DOHH2 (cell line): ENCODE measurements at regions not wholly inside any gene's neighbourhood (a gene's known extent, or its start where the extent isn't known, plus 50 kb on each side); places are given as distances from the start of the nearest gene placed in this dataset.

Experiments
- H3F3A ChIP-seq: fragments of 200-600 bp; sonication (generic), shearing (Covaris generic); 2 replicates; pipeline ENCODE4 v1.6.0; 2016; ENCODE audit warnings: antibody characterized with exemption, mild to moderate bottlenecking; ENCODE audit not compliant: control insufficient read depth, insufficient read depth
- H3K27ac ChIP-seq: fragments of 200-600 bp; sonication (generic); 2 replicates; pipeline ENCODE4 v1.5.1; 2014; ENCODE audit warnings: low read depth, mild to moderate bottlenecking, low read length, moderate library complexity
- H3K27me3 ChIP-seq: fragments of 200-600 bp; sonication (generic); 2 replicates; pipeline ENCODE4 v1.6.1; 2014; ENCODE audit warnings: mild to moderate bottlenecking, low read length, mixed read lengths; ENCODE audit not compliant: control insufficient read depth
- H3K36me3 ChIP-seq: fragments of 200-600 bp; sonication (generic); 2 replicates; pipeline ENCODE4 v1.6.1; 2014; ENCODE audit warnings: mild to moderate bottlenecking, low read length, moderate library complexity, mixed read lengths; ENCODE audit not compliant: control insufficient read depth
- H3K4me1 ChIP-seq: fragments of 200-600 bp; sonication (generic); 2 replicates; pipeline ENCODE4 v1.6.1; 2014; ENCODE audit warnings: mild to moderate bottlenecking, low read length, mixed read lengths; ENCODE audit not compliant: control insufficient read depth
- H3K4me2 ChIP-seq: fragments of 200-600 bp; sonication (generic); 2 replicates; pipeline ENCODE4 v1.6.0; 2014; ENCODE audit warnings: mild to moderate bottlenecking, low read length, moderate library complexity
- H3K4me3 ChIP-seq: fragments of 200-600 bp; sonication (generic); 2 replicates; pipeline ENCODE4 v1.5.1; 2014; ENCODE audit warnings: mild to moderate bottlenecking, low read length, mixed read lengths
- H3K79me2 ChIP-seq: fragments of 200-600 bp; sonication (generic); 2 replicates; pipeline ENCODE4 v1.6.1; 2014; ENCODE audit warnings: mild to moderate bottlenecking, low read length, mixed read lengths; ENCODE audit not compliant: control insufficient read depth
- H3K9me2 ChIP-seq: fragments of 200-600 bp; sonication (generic); replicated peaks from 2 replicates; pipeline ENCODE4 v1.6.1; 2014; ENCODE audit warnings: mild to moderate bottlenecking, low read length, mixed read lengths; ENCODE audit not compliant: control insufficient read depth
- H3K9me3 ChIP-seq: fragments of 200-600 bp; sonication (generic); 2 replicates; pipeline ENCODE4 v1.6.1; 2014; ENCODE audit warnings: antibody characterized with exemption, low read length, mixed read lengths; ENCODE audit not compliant: control insufficient read depth, insufficient read depth
- H4K20me1 ChIP-seq: fragments of 200-600 bp; sonication (generic); 2 replicates; pipeline ENCODE4 v1.6.0; 2014; ENCODE audit warnings: low read depth, mild to moderate bottlenecking, antibody characterized with exemption, low read length, moderate library complexity; ENCODE audit not compliant: control insufficient read depth, insufficient read depth
- EZH2phosphoT487 ChIP-seq: fragments of 200-600 bp; sonication (generic); IDR thresholded peaks from 2 replicates; pipeline ENCODE4 v1.6.1; 2017; ENCODE audit warnings: borderline replicate concordance, mild to moderate bottlenecking, antibody characterized with exemption, low read length, moderate library complexity, mixed read lengths
- TF ChIP-seq, protein P1 (sequence below): fragments of 200-600 bp; sonication (generic); IDR thresholded peaks from one replicate; pipeline ENCODE4 v1.5.1; 2014; ENCODE audit warnings: antibody characterized with exemption, mild to moderate bottlenecking, low read depth, low read length; ENCODE audit not compliant: poor library complexity, severe bottlenecking

DNA sequence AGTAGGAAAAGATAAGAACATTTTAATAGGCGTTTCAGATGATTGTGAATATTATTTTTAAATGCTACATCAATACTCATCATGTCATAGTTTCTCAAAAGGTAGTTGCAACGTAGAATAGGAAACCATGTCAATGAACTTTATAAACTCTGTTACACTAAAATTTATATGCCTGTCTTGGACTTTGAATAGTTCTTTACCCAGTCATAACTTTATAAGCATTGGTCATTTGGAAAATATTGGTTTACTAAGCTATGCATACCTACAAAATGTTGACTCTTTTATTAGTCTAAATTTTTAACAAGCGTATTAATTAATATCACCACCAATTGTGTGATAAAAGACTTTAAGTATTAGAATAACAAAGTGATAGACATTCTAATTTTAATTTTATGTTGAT is 293.5 kb downstream of the CGGBP1 start:
- Histone ChIP-seq H3K9me3 (no peaks in the 10 kb centered on the region), H3K36me3 (no peaks in the 10 kb centered on the region), H3K79me2 (no peaks in the 10 kb centered on the region), H4K20me1 (no peaks in the 10 kb centered on the region), H3K9me2 (no peaks in the 10 kb centered on the region), H3K27ac (no peak overlapping the region), H3K4me1 (no peaks in the 10 kb centered on the region), H3K4me2 (no peak overlapping the region), H3K4me3 (no peak overlapping the region), H3F3A (no peaks in the 10 kb centered on the region), H3K27me3 (no peaks in the 10 kb centered on the region)
- TF ChIP-seq, protein P1, sequence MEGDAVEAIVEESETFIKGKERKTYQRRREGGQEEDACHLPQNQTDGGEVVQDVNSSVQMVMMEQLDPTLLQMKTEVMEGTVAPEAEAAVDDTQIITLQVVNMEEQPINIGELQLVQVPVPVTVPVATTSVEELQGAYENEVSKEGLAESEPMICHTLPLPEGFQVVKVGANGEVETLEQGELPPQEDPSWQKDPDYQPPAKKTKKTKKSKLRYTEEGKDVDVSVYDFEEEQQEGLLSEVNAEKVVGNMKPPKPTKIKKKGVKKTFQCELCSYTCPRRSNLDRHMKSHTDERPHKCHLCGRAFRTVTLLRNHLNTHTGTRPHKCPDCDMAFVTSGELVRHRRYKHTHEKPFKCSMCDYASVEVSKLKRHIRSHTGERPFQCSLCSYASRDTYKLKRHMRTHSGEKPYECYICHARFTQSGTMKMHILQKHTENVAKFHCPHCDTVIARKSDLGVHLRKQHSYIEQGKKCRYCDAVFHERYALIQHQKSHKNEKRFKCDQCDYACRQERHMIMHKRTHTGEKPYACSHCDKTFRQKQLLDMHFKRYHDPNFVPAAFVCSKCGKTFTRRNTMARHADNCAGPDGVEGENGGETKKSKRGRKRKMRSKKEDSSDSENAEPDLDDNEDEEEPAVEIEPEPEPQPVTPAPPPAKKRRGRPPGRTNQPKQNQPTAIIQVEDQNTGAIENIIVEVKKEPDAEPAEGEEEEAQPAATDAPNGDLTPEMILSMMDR = no peak
- no peak for TF ChIP-seq EZH2phosphoT487

DNA sequence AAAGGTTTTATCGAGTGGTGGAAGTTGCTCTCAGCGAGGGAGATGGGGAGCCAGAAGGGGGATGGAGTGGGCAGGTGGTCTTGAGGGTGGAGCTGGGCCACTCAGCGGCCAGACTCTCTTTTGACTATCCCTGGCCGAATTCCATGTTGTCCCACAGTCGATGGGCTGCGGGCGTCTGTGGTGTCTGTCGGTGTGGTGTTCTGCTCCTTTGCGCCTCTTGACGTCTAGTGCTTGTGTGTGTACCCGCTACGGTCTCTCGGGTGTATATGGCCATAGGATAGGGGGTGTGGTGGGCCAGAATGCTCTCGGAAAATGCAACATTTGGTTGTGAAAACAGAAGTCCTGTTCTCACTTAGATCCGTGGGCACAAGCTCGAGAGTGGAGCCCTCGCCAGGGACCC is 297.0 kb downstream of the CGGBP1 start:
- Histone ChIP-seq H3K27me3 (no peaks in the 10 kb centered on the region), H4K20me1 (no peaks in the 10 kb centered on the region), H3K9me2 (no peaks in the 10 kb centered on the region), H3K79me2 (no peaks in the 10 kb centered on the region), H3K4me2 (no peak overlapping the region), H3F3A (no peaks in the 10 kb centered on the region), H3K27ac (no peak overlapping the region), H3K4me3 (no peak overlapping the region), H3K36me3 (no peaks in the 10 kb centered on the region), H3K9me3 (no peaks in the 10 kb centered on the region), H3K4me1 (no peaks in the 10 kb centered on the region)
- no peak for TF ChIP-seq EZH2phosphoT487
- TF ChIP-seq, protein P1 = no peak

DNA sequence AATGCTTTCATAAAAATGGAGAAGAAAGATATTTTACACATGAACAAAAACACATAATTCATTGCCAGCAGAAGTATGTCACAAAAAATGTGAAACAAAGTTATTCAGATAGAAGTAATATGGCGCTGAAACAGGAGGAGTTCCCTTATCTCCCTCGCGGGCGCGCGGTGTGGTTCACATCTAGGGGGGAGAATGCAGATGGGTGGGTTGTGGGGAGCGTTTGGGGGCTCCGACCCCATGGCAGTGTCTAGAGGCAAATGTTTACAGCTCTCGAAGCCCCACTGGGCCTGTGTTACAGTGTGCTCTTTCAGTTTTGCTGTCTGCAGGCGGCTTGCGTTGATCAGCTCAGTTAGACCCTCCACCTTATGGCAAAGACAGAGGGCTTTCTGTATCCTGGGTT is 297.5 kb downstream of the CGGBP1 start:
- no peaks in the 10 kb centered on the region for H3F3A ChIP-seq
- H3K79me2 ChIP-seq = no peaks in the 10 kb centered on the region
- H3K4me2 ChIP-seq = no peak overlapping the region
- H3K9me3 ChIP-seq = no peaks in the 10 kb centered on the region
- H3K9me2 ChIP-seq = no peaks in the 10 kb centered on the region
- no peaks in the 10 kb centered on the region for H4K20me1 ChIP-seq
- H3K4me3 ChIP-seq = no peak overlapping the region
- no peak for TF ChIP-seq EZH2phosphoT487
- TF ChIP-seq, protein P1 = no peak
- no peaks in the 10 kb centered on the region for H3K27me3 ChIP-seq
- H3K4me1 ChIP-seq = no peaks in the 10 kb centered on the region
- no peak overlapping the region for H3K27ac ChIP-seq
- no peaks in the 10 kb centered on the region for H3K36me3 ChIP-seq

DNA sequence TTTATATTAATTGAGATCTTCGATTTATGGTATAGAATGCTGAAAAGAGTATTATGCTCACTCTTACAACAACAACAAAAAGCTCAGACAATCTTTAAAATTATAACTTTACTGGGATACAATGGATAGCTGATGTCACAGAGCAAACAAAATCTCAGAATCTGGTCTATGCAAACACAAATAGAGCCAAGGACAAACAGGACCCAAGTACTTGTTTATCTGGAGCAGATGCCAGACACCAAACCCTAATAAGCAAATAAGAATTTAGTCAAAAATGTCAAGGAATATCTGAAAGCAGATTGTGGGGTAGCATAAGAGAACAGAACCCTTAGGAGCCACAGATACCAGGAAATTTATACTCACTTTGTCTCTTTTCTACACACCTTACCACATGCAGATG is 302.2 kb downstream of the CGGBP1 start:
- no peaks in the 10 kb centered on the region for H3K36me3 ChIP-seq
- H3K4me1 ChIP-seq = no peaks in the 10 kb centered on the region
- H3K4me2 ChIP-seq = no peak overlapping the region
- H3K27me3 ChIP-seq = no peaks in the 10 kb centered on the region
- no peak overlapping the region for H3K27ac ChIP-seq
- no peak overlapping the region for H3K4me3 ChIP-seq
- TF ChIP-seq, protein P1 = no peak
- TF ChIP-seq EZH2phosphoT487 = no peak
- H3F3A ChIP-seq = no peaks in the 10 kb centered on the region
- no peaks in the 10 kb centered on the region for H3K79me2 ChIP-seq
- no peaks in the 10 kb centered on the region for H3K9me3 ChIP-seq
- no peaks in the 10 kb centered on the region for H3K9me2 ChIP-seq
- no peaks in the 10 kb centered on the region for H4K20me1 ChIP-seq
